HG02852 (cell line): ENCODE measurements at regions not wholly inside any gene's neighbourhood (a gene's known extent, or its start where the extent isn't known, plus 50 kb on each side); places are given as distances from the start of the nearest gene placed in this dataset.
"Not testable (repeated sequence)": the region's sequence is repeated elsewhere in the genome, so short reads cannot be mapped to it uniquely, and the experiment has no call there.

Source experiments
- ATAC-seq: cut with Tn5 transposase; IDR thresholded peaks from one replicate; pipeline ENCODE4 v1.9.1; 2021; ENCODE audit warnings: mild to moderate bottlenecking, moderate library complexity; ENCODE audit not compliant: unreplicated experiment

- no peak for ATAC-seq
Observed at GRCh38 chr1:193472838-193473398, 286.5 kb upstream of the B3GALT2 start.

GRCh38 chr1:193472430-193472829 lies 286.0 kb upstream of the B3GALT2 start:
- ATAC-seq = no peak

- ATAC-seq = no peak
Observed at GRCh38 chr1:193471981-193472380, 285.6 kb upstream of the B3GALT2 start.

GRCh38 chr1:193463326-193463932 lies 277.0 kb upstream of the B3GALT2 start:
- no peak for ATAC-seq

GRCh38 chr1:193462629-193463320 lies 276.4 kb upstream of the B3GALT2 start:
- peak; percentile 76 for ATAC-seq

GRCh38 chr1:193458628-193459027 lies 272.2 kb upstream of the B3GALT2 start:
- no peak for ATAC-seq

GRCh38 chr1:193457676-193458075 lies 271.3 kb upstream of the B3GALT2 start:
- no peak for ATAC-seq

- peak; percentile 76 for ATAC-seq
Observed at GRCh38 chr1:193456811-193457280, 270.4 kb upstream of the B3GALT2 start.

GRCh38 chr1:193451606-193452005 lies 265.2 kb upstream of the B3GALT2 start:
- no peak for ATAC-seq

- no peak for ATAC-seq
Observed at GRCh38 chr1:193451001-193451400, 264.6 kb upstream of the B3GALT2 start.

GRCh38 chr1:193448682-193449461 lies 262.5 kb upstream of the B3GALT2 start:
- ATAC-seq = peak; percentile 90

- no peak for ATAC-seq
Observed at GRCh38 chr1:193443886-193444285, 257.5 kb upstream of the B3GALT2 start.

- peak; percentile 65 for ATAC-seq
Observed at GRCh38 chr1:193438771-193439170, 252.4 kb upstream of the B3GALT2 start.

GRCh38 chr1:193438312-193438711 lies 251.9 kb upstream of the B3GALT2 start:
- ATAC-seq = peak; percentile 11

GRCh38 chr1:193437785-193438184 lies 251.4 kb upstream of the B3GALT2 start:
- ATAC-seq = peak; percentile 88

GRCh38 chr1:193437333-193437732 lies 250.9 kb upstream of the B3GALT2 start:
- ATAC-seq = not testable (repeated sequence)

- ATAC-seq = no peak
Observed at GRCh38 chr1:193435781-193436180, 249.4 kb upstream of the B3GALT2 start.

- no peak for ATAC-seq
Observed at GRCh38 chr1:193434319-193434718, 247.9 kb upstream of the B3GALT2 start.

- ATAC-seq = no peak
Observed at GRCh38 chr1:193433599-193433998, 247.2 kb upstream of the B3GALT2 start.

GRCh38 chr1:193432979-193433587 lies 246.7 kb upstream of the B3GALT2 start:
- no peak for ATAC-seq
